Suppressor macrophage treated with lipopolysaccharide for 4 hours (primary cell): ENCODE measurements at regions not wholly inside any gene's neighbourhood (a gene's known extent, or its start where the extent isn't known, plus 50 kb on each side); places are given as distances from the start of the nearest gene placed in this dataset.
"Not testable (repeated sequence)": the region's sequence is repeated elsewhere in the genome, so short reads cannot be mapped to it uniquely, and the experiment has no call there.

Source experiments
- DNase-seq: peaks from one replicate; pipeline ENCODE4 v3.0.0-alpha.2; 2020

DNA sequence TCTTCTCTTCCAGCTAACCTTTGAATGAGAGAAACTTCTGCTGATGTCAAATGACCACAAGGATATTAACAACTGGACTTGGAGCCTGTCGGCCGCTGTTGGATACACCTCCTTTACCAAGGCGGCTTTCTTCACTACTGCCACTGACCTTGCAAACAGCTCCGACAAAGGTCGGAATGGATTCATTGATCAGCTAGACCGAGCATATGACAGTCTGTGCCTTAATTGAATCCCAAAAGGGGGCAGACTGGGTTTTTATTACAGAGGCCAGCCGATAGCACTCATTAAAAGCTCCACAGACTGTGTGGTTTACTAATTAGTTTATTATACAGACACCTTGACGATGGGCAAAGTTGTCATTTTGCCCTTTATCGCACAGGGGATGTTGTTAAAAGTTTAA is 394.5 kb downstream of the RERGL start:
- DNase-seq: no peak

DNA sequence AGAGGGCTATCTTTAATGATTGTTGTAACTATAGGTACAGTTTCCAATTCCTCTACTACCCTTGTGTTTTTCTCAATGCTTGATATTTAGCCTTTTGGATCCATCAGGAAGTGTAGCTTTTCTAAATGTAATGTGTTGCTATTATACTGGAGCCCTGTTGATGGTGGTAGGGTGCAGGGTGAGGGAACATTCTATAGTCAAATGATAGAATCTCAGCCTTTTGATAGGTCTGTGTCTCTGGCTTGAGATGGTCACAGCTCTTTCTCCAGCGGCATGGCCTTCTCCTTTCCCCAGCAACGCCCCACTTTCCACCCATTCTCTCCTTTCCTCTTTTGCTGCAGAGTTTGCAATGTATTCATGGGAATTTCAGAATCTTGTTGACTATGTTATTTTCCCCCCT is 398.6 kb downstream of the RERGL start:
- no peak for DNase-seq

DNA sequence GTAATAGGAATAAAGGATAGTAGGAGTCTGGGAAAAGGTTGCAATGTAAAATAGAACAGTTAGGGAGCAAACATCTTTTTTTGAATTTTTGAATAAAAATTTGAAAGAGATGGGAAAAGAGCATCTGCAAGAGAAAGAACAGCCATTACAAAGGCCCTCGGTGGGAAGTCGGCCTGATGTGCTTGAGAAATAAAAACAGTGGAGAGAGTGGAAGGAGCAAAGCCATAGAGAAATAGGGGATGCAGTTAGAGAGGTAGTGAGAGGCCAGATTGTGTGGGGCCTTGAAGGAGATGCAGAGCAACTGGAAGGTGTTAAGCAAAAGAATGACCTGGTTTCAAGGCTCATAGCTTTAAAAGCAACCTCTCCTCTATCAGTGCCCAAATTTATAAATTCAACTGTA is 409.8 kb downstream of the RERGL start:
- DNase-seq: no peak

DNA sequence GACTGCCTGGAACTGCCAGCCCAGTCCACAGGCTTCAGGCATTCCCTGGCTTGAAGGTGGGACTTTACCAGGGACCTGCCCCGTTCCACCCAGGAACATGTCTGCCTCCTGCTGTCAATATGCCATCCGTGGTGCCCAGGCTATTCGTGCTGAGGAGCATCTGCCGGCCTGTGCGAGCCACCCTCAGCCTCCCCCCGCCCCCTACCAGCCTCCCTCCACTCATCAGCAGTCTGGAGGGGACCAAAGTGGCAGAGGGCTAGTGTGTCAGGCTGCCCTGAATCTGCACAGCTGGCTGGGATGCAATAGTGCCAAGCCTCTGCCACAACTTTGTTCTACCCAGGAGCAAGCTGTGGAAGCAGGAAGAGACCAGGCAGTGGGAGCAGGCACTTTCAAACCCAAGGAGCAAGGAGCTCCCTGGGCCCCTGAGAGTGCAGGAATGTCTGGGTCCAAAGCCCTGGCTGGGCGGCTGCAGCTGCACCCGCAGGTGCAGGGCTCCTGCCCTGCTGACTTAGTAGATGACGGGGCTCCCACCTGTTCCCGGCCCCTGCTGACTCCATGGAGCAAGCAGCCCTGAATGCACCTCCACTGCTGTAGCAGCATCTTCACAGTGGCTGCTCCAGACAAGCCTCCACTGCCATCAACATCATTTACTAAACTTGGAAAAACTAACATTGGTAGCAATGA is 423.2 kb downstream of the RERGL start:
- no peak for DNase-seq

DNA sequence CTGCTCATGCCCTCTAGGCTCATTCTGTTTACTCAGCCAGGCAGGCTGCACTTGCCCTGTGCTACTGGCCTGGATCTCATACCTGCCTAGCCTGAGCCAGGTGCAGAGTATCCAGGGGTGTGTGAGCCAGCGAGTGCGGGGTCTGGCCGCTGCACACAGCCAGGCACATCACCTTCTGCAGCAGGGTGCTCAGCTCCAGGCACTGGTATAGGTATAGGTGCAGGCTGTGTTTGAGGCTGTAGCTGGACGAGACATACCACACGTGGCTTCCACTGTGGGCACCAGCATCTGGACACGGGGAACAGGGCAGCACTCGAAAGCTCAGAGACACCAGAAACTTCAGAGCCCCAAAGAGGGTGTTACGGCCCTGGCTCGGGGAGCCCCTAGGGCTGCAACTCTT is 424.2 kb downstream of the RERGL start:
- DNase-seq: no peak

DNA sequence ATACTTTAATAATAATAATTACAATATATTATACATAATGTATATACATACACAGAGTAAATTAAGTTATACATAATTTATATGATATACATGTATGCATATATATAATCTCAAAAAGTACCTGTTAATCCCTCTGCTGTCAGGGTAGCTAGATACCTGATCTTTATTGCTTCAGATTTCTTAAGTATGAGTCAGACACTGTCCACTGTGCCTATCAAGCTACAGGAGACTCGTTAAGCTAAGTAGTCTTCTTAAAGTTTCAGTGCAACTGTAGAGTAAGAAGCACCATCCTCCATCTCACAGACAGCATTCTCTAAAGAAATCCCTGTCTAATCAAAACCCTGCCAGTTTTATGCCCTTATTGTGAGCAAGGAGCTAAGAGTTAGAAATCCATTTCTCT is 428.7 kb downstream of the RERGL start:
- DNase-seq: no peak

DNA sequence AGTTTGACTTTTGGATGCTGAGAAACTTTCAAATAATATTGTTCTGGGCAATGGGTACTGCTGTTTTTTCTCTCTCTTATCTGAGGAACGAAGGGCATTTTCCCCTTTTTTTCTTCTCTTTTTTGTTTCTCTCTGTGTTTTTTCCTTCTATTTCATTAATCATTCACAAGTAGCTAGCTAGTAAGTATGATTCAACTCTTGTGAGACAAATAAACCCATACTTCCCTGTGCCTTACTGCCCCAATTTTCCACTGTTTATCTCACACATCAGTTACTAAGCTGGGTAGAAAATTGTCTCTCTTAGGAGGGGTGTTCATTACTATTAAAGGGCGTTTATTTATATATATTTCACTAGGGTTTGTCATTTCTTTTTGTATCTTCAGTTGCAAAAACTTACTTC is 437.6 kb downstream of the RERGL start:
- no peak for DNase-seq

DNA sequence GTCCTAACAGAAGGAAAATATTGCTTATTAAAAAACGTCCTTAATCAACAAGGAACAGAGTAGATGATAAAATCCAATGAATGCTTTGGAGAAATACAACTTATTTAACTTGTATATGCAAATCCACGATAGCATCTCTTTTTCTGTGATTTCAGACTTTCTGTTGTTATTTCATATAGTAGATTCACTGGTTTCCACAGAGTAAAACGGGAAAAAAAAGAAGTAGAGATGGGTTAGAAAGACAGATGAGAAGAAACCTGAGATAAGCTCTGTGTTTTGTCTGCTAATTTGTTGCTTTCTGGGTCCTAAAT is 447.7 kb downstream of the RERGL start:
- DNase-seq: no peak

DNA sequence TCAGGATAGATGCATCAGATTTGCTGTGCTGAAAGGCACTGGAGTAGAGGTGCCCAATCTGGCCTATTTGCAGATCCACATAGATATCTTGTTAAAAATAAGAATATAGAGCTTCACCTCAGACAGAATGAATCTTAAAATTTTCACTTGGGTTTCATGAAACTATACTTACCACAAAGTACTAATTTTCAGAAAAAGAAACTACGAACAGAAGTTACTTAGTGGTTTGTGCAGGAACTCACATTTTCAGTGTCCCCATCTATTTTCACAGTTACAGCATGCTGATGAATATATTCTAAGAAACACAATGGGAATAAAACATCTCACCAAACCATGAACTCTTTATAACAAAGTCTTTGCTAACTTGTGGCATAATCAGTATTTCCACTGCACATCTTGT is 449.4 kb downstream of the RERGL start:
- DNase-seq: no peak

DNA sequence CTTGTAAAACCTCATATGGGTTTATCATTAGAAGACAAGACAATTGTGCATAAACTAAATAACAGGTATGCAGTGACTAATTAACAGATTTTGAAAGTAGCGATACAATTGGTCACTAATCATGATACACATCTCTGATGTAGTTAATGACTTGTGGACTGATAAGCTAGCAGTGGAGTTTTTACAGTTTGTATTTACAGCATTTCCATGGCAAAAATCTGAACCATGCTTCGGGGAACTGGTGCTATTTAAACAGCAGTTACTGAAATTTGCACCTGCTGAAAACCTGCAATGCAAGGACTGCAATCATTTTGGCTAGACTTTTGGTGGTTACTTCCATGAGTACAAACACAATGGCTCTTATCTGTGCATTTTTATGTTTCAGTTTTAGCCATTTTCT is 471.2 kb downstream of the RERGL start:
- DNase-seq: no peak

DNA sequence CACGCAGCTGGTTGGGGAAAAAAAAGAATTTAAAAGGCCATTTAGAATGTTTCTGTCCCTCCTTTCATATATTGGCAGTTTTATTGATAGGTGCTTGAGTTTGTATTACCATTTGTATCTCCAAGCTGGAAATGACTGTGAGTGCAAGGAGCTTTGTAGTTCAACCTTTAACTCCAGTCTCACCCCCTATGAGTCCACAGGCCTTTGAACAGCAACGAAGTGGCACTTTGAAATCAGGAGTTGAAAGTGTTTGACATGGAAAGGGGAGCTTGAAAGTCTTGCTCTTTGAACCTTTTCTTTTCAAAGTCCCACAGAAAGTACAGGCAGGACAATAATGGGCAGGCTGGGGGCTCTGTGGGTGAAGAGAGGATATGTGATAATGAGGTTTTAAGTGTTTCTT is 480.3 kb downstream of the RERGL start:
- DNase-seq: no peak

DNA sequence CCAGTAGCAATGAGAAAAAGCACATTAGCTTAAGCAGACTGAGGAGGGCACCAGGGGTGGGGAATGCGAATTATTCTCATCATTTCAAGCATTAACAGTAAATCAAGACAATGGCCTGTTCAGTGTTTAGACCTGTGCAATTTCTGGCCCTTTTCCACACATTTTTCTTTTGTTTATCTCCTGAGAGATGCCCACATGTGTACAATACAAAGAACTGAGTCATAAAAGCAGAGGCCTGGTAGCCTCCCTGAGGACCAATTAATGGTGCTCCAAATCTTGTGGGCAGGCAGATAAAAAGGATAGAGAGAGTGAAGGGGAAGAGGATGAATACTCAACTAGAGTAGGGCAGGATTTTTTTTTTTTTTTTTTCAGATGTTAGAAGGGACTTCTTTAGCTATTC is 480.8 kb downstream of the RERGL start:
- DNase-seq: no peak

DNA sequence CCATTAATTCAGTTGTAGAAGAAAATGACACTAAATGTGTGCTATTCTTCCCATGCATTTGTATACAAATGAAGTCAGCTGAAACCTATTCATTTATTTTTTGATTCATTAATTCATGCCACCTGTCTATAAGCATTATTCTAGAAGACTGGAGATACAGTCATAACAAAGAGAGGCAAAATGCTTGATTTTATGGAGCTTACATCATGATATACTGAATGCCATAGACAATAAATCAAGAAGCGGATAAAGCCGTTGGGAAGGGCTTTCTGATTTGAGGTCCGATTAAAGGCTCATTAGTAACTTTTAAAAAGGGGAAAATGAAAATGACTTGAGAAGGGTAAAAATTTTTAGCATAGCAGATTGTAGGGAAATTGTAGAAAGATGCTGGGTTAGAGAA is 494.9 kb downstream of the RERGL start:
- no peak for DNase-seq

DNA sequence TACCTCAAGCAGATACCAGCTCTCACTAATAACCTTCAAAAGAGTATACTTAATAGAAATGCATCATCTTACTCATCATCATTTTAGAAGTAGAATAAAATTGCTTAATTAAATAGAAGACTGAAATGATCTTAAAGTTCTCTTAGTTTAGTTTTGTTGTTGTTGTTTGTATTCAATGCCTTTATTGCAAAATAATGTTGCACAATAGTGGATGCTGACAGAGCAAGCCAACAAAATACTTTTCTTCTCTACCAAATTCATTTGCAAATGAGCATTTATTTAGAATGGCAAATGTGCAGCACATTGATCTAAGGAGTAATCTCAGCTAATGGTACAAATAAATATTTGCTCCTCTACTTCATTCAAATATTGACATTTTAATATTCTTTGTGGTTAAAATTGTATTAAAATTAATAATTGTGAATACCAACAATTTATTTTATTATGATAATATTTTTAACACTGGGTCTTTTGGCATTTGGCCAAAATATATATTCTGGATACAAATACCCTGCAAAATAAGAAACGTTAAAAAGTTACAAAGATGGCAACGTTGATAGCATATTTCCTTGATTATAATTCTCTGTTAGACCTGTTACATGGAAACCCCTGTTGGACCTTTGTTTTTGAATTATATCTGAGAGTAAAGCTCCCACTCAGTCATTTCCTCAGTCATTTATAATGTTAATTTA is 496.1 kb downstream of the RERGL start:
- no peak for DNase-seq

DNA sequence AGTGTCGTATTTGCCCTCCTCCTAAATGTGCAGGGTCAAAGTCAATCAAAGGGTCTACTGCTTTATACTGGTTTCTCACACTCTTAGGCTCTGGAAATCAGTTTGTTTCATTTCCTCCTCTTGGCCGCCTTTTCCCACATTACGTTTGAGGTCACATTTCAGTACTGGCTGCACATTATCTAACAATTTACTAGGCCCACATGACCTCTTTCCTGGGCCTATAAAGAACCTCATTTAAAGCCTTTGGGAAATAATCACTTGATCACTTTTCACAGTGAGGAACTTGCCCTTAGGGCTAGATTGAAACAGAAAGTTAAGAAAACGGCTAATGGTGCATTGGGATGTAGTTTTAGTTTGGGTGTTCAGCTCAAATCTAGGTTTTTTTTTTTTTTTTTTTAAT is 497.5 kb downstream of the RERGL start:
- no peak for DNase-seq

DNA sequence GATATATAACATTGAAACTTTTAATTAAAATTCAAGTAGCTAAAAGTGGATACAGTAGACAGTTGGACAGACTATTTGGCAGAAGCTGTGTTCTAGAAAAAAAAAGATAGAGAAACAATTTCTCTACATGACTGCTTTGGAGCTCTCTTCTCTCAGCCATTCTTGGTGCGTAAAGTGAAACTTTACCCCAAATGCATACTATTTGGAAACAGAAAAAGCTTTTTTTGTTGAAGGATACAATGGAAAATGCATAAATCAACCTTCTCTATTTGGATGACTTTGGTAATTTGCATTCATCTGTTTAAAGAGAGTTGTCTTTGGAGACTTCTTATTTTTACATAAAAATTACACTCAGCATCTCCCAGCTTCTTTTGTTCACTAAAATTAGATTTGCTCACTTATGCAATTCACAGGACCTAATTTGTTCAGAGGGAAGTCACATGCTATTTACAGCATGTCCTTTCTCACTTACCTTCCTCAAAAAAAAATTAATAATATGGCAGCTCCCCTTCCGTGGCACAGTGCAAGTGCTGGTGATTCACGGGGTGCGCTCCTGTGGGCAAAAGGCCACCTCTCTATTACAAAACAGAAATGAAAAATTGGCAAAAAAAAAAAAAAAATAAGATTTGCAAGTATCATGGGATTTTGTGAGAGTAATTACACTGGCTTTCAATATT is 498.9 kb downstream of the RERGL start:
- DNase-seq: no peak

DNA sequence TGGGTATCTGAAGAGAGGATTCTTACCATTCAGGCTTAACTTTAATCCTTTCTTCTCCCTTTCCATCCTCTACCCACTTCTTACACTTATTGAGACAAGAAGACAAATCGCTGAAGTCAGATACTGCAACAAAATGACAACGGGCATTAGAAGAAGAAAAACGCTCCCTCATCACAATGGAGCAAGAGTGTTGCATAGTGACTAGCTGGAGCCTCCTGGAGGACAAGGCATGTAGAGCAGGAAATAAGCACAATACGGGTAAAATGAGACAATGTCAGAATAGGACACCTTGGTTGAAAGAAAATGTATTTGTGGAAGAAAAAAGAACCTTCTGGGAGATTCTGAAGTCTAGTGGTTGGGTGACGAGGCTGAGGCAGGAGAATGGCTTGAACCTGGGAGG is 501.0 kb downstream of the RERGL start:
- DNase-seq: no peak

DNA sequence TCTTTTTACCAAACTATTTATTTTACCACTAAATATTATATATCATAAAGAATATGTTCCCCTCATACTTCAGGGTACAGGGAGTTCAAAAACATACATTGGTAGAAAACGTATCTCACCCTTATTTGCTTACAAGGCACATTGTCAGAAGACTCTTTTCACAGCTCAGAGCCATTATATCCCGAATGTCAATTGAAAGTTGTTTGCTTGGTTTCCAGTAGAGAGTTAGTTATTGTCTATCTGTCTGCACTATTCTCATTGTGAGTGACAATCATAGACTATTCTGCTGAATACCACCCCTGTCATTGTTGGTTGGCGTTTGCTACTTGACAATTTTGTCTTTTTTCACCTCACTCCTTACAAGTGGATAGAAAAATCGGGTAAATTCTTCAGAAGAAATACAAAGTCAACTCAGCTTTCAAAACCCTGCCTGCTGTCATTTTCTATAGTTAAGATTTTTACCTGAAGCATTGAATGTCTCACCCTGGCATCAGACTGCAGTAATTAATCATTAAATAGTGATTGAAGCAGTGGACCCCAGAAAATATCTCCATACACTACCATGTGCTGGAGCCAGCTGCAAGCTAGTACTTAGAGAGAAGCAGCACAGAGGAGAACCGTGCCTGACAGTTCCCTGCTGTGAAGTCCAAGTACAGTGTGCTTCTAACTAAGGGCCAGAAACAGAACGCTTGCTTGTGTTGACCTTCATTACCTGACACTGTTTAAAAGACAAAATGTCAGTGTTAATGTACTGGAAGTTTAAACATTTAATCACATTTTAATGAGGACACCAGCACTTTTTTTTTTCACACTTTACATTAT is 510.6 kb downstream of the RERGL start:
- DNase-seq: no peak

DNA sequence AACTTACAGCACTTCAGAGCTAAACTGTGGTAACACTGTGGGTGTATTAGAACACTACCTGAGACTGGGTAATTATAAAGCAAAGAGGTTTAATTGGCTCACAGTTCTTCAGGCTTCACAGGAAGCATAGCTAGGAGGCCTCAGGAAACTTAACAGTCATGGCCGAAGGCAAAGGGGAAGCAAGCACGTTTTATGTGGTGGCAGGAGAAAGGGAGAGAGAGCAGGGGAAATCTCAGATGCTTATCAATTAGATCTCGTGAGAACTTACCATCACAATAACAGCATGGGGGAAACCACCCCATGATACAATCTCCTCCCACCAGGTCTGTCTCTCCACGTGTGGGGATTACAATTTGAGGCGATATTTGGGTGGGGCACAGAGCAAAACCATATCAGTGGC is 512.6 kb downstream of the RERGL start:
- DNase-seq: no peak

DNA sequence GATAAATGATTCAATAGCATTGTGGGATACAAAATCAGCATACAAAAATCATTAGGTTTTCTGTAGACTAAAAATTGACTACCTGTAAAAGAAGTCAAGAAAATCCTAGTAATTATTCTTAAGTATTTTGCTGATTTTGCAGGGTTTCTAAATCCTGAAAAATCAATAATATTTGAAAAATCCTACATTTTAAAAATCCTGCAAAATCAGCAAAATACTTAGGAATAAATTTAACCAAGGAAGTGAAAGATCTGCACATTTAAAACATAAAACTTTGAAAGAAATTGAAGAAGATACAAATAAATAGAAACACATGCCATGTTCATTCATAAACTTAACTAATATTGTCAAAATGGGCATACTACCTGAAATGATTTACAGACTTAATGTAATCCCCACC is 517.7 kb downstream of the RERGL start:
- DNase-seq: no peak

DNA sequence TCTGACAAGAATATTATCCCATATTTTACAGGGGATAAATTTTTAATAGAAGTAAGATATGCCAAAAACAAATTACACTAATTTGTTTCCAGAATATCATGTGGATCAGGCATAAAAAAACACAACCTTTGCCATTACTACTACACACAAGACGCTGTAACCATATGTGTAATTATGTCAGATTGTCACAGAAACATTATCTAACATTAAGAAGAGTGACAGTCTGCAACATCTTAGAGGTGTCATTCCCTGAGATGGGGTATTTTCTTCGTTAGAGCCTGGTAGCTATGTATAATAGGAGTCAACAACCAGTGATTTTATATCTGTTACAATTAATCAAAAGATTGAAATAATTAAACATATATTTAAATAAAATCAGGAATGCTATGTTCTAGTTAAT is 518.9 kb downstream of the RERGL start:
- no peak for DNase-seq

DNA sequence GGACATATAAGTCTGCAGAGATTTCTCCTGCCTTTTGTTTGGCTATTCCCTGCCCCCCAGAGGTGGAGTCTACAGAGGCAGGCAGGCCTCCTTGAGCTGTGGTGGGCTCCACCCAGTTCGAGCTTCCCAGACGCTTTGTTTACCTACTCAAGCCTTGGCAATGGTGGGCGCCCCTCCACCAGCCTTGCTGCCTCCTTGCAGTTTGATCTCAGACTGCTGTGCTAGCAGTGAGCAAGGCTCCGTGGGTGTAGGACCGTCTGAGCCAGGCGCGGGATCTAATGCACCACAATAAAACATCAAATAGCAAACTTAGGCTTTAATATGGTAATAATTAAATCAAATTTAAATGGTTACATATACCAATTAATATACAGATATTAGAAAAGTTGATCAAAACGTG is 525.4 kb downstream of the RERGL start:
- not testable (repeated sequence) for DNase-seq

DNA sequence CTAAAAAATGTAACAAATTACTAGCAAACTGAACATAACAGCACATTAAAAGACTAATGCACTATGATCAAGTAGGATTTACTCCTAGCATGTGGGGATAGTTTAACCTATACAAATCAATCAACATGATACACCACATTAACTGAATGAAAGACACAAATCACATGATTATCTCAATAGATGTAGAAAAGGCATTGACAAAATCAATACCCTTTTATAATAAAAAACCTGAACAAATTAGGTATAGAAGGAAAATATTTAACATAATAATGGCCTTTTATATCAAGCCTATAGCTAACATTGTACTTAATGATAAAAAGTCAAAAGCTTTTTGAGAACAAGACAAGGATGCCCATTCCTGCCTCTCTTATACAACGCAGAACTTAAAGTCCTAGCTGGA is 540.0 kb downstream of the RERGL start:
- no peak for DNase-seq

DNA sequence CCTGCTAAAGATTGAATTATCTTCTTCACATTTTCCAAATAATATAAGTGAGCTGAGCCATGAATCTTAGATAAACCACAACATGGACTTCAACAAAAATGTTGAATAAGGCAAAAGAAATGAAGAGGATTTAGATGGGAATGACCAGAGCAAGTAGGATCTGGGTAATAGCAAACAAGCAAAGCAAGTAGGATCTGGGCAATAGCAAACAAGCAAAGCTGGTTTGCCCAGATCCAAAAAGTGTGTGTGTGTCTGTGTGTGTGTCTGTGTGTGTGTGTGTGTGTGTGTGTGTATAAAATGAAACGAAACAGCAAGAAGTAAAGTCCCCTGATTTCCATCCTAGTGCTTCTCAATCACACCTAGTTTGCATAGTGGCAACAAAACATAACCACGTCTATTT is 549.1 kb downstream of the RERGL start:
- no peak for DNase-seq
